B cell (primary cell): ENCODE measurements at regions not wholly inside any gene's neighbourhood (a gene's known extent, or its start where the extent isn't known, plus 50 kb on each side); places are given as distances from the start of the nearest gene placed in this dataset.

Source experiments
- ATAC-seq: fragments of 200-7000 bp; cut with Tn5 transposase; one replicate; pipeline ENCODE4 v1.10.0; 2021; ENCODE audit warnings: low read depth, mild to moderate bottlenecking, moderate number of reproducible peaks, moderate library complexity
- CTCF ChIA-PET: fragments of 350-600 bp; sonication (Branson Sonifier 250); formaldehyde crosslinking; loops from one replicate; lab custom pipeline; 2021; ENCODE audit warnings: antibody characterized with exemption, inconsistent platforms; lab: Charles Lee
- POLR2A ChIA-PET: fragments of 350-600 bp; sonication (Branson Sonifier 250); formaldehyde crosslinking; loops from one replicate; lab custom pipeline; 2021; ENCODE audit warnings: antibody characterized with exemption; lab: Charles Lee
- DNase-seq: peaks from one replicate; pipeline ENCODE4 v3.0.0; 2013
- H2AFZ ChIP-seq: 2 replicates; pipeline ENCODE4 v1.6.1; 2012; ENCODE audit warnings: mild to moderate bottlenecking, low read depth, low read length; ENCODE audit not compliant: insufficient read depth, poor library complexity, severe bottlenecking
- H3K27ac ChIP-seq, 2 donors: 1 replicate in 1 of 2; 2 replicates in 1 of 2; pipeline ENCODE4 v1.5.1; 2012 to 2013; ENCODE audit warnings: low read length in 2 of 2, mild to moderate bottlenecking in 2 of 2, moderate library complexity in 1 of 2
- H3K27me3 ChIP-seq, 4 experiments: fragments of 200-600 bp in 1 of 4; sonication (generic) in 1 of 4; replicated peaks in 1 of 4; 1 replicate in 2 of 4; 2 replicates in 2 of 4; pipeline versions ENCODE4 v1.6.1 to v1.7.0; 2013 to 2016; ENCODE audit warnings: low read length in 3 of 4, mild to moderate bottlenecking in 2 of 4, mixed read lengths in 1 of 4, moderate library complexity in 1 of 4; ENCODE audit not compliant: insufficient read depth in 4 of 4, control insufficient read depth in 3 of 4; ENCODE audit errors: control extremely low read depth in 1 of 4
- H3K36me3 ChIP-seq, 2 experiments: replicated peaks in 1 of 2; 1 replicate in 1 of 2; 2 replicates in 1 of 2; pipeline versions ENCODE4 v1.6.1 to v1.7.1; 2013; ENCODE audit warnings: low read length in 1 of 2; ENCODE audit not compliant: insufficient read depth in 2 of 2, control insufficient read depth in 1 of 2; ENCODE audit errors: control extremely low read depth in 1 of 2, extremely low read depth in 1 of 2
- H3K4me1 ChIP-seq, 2 donors: fragments of 200-600 bp in 1 of 2; sonication (generic) in 1 of 2; 1 replicate in 1 of 2; 2 replicates in 1 of 2; pipeline versions ENCODE4 v1.5.1 to v1.6.1; 2013 to 2017; ENCODE audit warnings: low read length in 2 of 2; ENCODE audit not compliant: control insufficient read depth in 2 of 2, insufficient read depth in 2 of 2
- H3K4me2 ChIP-seq: replicated peaks from 2 replicates; pipeline ENCODE3; 2012; ENCODE audit warnings: mild to moderate bottlenecking, low read depth, low read length; ENCODE audit not compliant: poor library complexity, severe bottlenecking
- H3K4me3 ChIP-seq, 5 experiments: fragments of 200-600 bp in 1 of 5; sonication (generic) in 1 of 5; 1 replicate in 3 of 5; 2 replicates in 2 of 5; pipeline versions ENCODE4 v1.5.1 to v1.7.0; 2011 to 2016; ENCODE audit warnings: low read length in 4 of 5, mild to moderate bottlenecking in 4 of 5, low read depth in 2 of 5, control low read depth in 1 of 5, moderate library complexity in 1 of 5; ENCODE audit not compliant: insufficient read depth in 1 of 5; ENCODE audit errors: control extremely low read depth in 1 of 5, extremely low read depth in 1 of 5
- H3K79me2 ChIP-seq: fragments of 200-600 bp; sonication (generic); one replicate; pipeline ENCODE4 v1.6.0; 2016; ENCODE audit warnings: low read length; ENCODE audit not compliant: control insufficient read depth, insufficient read depth
- H3K9ac ChIP-seq: fragments of 200-600 bp; sonication (generic); 2 replicates; pipeline ENCODE4 v1.6.1; 2017; ENCODE audit warnings: mild to moderate bottlenecking, low read length, moderate library complexity
- H3K9me3 ChIP-seq, 3 donors: one replicate each; pipeline versions ENCODE4 v1.6.1 to v1.7.1; 2013; ENCODE audit warnings: low read length in 2 of 3; ENCODE audit not compliant: control insufficient read depth in 2 of 3, insufficient read depth in 1 of 3; ENCODE audit errors: control extremely low read depth in 1 of 3
- H4K20me1 ChIP-seq: 2 replicates; pipeline ENCODE4 v1.6.0; 2012; ENCODE audit warnings: mild to moderate bottlenecking, low read length; ENCODE audit not compliant: insufficient read depth, control insufficient read depth, poor library complexity, severe bottlenecking
- H3K27ac Mint-ChIP-seq: one replicate; pipeline ENCODE4 v1.8.0; 2021; ENCODE audit warnings: mixed read lengths
- H3K27me3 Mint-ChIP-seq: one replicate; pipeline ENCODE4 v1.8.0; 2021; ENCODE audit warnings: mixed read lengths
- H3K4me1 Mint-ChIP-seq: one replicate; pipeline ENCODE4 v1.8.0; 2021; ENCODE audit warnings: mixed read lengths
- H3K4me3 Mint-ChIP-seq: one replicate; pipeline ENCODE4 v1.8.0; 2021; ENCODE audit warnings: mixed read lengths
- H3K9me3 Mint-ChIP-seq: one replicate; pipeline ENCODE4 v1.8.0; 2022; ENCODE audit warnings: mixed read lengths; ENCODE audit not compliant: insufficient read depth
- EZH2 ChIP-seq: IDR thresholded peaks from 2 replicates; pipeline ENCODE4 v1.6.1; 2012; ENCODE audit warnings: borderline replicate concordance, low read depth, mild to moderate bottlenecking, moderate library complexity, low read length; ENCODE audit not compliant: insufficient read depth, poor library complexity, severe bottlenecking
- WGBS: methylation state at CpG from one replicate; pipeline ENCODE4 v1.1.5; 2013; ENCODE audit warnings: missing lambda C conversion rate; ENCODE audit not compliant: insufficient coverage; 5-methylcytosine and 5-hydroxymethylcytosine counted together
- intact Hi-C: fragments of 100-400 bp; cut with micrococcal nuclease; formaldehyde crosslinking; loops from one replicate; pipeline ENCODE4 v1.10.0; 2022
- TF ChIP-seq, protein P1 (sequence below): fragments of 200-600 bp; IDR thresholded peaks from one replicate; pipeline ENCODE4 v1.8.0; 2022; ENCODE audit warnings: antibody characterized with exemption, mild to moderate bottlenecking

DNA sequence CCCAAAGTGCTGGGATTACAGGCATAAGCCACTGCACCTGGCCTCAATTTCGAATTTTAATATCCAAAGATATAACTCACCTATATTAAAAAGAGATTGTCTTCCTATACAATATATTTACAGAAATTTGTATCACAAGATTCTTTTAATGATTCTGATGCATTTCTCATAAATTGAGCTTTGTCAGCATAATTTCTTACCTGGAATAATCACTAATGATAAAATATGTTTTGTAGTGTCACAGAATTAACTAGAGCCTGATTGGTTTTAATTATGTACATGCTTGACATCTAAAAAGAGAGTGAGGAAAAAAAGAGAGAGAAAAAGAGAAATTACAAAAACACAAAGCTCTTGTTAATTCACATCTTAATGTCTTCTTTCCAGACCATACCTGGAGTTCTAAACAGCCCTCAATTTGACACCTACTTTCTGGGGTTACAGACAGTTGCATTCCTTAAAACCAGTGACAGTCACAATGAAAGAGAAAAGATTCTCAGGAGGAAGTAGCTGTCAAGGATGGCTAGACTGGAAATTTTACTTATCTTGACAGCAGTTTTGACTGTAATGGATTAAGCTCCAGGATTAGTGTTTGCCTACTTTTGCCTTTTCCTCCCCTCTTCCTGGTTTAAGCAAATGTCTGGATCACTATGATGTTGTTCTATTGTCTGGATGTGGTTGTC lies 214.4 kb downstream of the SPRY2 start:
- H3K27me3 Mint-ChIP-seq: no peaks in the 10 kb centered on the region
- H3K4me3 ChIP-seq: no peak overlapping the region
- no peaks in the 10 kb centered on the region for H3K79me2 ChIP-seq
- no peaks in the 10 kb centered on the region for H4K20me1 ChIP-seq
- H3K36me3 ChIP-seq: no peaks in the 10 kb centered on the region
- CTCF ChIA-PET: no interaction called here
- H3K4me3 Mint-ChIP-seq: no peak overlapping the region
- no CpG with 5 or more reads among the region's 1 CpG for WGBS
- TF ChIP-seq, protein P1, sequence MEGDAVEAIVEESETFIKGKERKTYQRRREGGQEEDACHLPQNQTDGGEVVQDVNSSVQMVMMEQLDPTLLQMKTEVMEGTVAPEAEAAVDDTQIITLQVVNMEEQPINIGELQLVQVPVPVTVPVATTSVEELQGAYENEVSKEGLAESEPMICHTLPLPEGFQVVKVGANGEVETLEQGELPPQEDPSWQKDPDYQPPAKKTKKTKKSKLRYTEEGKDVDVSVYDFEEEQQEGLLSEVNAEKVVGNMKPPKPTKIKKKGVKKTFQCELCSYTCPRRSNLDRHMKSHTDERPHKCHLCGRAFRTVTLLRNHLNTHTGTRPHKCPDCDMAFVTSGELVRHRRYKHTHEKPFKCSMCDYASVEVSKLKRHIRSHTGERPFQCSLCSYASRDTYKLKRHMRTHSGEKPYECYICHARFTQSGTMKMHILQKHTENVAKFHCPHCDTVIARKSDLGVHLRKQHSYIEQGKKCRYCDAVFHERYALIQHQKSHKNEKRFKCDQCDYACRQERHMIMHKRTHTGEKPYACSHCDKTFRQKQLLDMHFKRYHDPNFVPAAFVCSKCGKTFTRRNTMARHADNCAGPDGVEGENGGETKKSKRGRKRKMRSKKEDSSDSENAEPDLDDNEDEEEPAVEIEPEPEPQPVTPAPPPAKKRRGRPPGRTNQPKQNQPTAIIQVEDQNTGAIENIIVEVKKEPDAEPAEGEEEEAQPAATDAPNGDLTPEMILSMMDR: no peak
- no peak for TF ChIP-seq EZH2
- intact Hi-C loops: no loop called here
- H3K4me1 ChIP-seq: no peaks in the 10 kb centered on the region
- ATAC-seq: no peak
- no peaks in the 10 kb centered on the region for H3K9me3 ChIP-seq
- no peaks in the 10 kb centered on the region for H3K9me3 Mint-ChIP-seq
- POLR2A ChIA-PET: no interaction called here
- no peak overlapping the region for H2AFZ ChIP-seq
- no peaks in the 10 kb centered on the region for H3K4me1 Mint-ChIP-seq
- H3K27ac Mint-ChIP-seq: no peak overlapping the region
- no peak for DNase-seq
- no peak overlapping the region for H3K9ac ChIP-seq
- no peak overlapping the region for H3K27ac ChIP-seq
- no peak overlapping the region for H3K4me2 ChIP-seq
- H3K27me3 ChIP-seq: no peaks in the 10 kb centered on the region

DNA sequence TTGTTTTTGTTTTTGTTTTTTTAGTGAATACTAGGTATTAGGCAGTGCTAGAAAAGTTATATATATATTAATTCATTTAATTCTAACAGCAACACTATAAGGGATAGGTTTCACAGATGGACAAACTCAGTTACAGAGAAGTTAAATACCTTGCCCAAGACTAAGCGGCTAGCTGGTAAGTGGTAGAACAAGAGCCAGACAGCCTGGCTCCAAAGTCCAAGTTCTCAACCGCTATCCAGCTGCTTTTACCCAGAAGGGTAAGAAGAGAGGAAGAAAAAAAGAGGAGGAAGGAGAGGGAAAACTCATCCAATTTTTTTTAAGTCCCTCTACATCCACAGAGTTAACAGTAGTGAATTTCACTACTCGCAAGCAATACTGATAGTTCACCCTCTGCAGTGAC lies 217.0 kb downstream of the SPRY2 start:
- Mint-ChIP-seq H3K27me3 (no peaks in the 10 kb centered on the region), H3K9me3 (no peaks in the 10 kb centered on the region), H3K4me3 (no peak overlapping the region), H3K27ac (no peak overlapping the region), H3K4me1 (no peaks in the 10 kb centered on the region)
- no peak overlapping the region for H3K4me3 ChIP-seq
- ATAC-seq (no peak), DNase-seq (no peak)
- intact Hi-C loops: no loop called here
- ChIA-PET CTCF (no interaction called here), POLR2A (no interaction called here)
- TF ChIP-seq, protein P1: no peak
- TF ChIP-seq EZH2: no peak
- no peaks in the 10 kb centered on the region for H3K36me3 ChIP-seq
- H3K27me3 ChIP-seq: no peaks in the 10 kb centered on the region
- H3K9me3 ChIP-seq: no peaks in the 10 kb centered on the region
- H4K20me1 ChIP-seq: no peaks in the 10 kb centered on the region
- no peaks in the 10 kb centered on the region for H3K4me1 ChIP-seq
- H3K9ac ChIP-seq: no peak overlapping the region
- H3K4me2 ChIP-seq: no peak overlapping the region
- 100% methylated on average over 1 of the region's 3 CpGs for WGBS
- no peak overlapping the region for H3K27ac ChIP-seq
- H2AFZ ChIP-seq: no peak overlapping the region
- no peaks in the 10 kb centered on the region for H3K79me2 ChIP-seq
